Naive thymus-derived CD4-positive, alpha-beta T cell (primary cell): ENCODE measurements at regions not wholly inside any gene's neighbourhood (a gene's known extent, or its start where the extent isn't known, plus 50 kb on each side); places are given as distances from the start of the nearest gene placed in this dataset.

Source experiments
- ATAC-seq: fragments of 150-1000 bp; cut with Tn5 transposase; 2 replicates; pipeline ENCODE4 v1.10.0; 2021; ENCODE audit warnings: mild to moderate bottlenecking, moderate library complexity
- CTCF ChIA-PET: fragments of 350-600 bp; sonication (Branson Sonifier 250); formaldehyde crosslinking; loops from one replicate; lab custom pipeline; 2021; ENCODE audit warnings: antibody characterized with exemption; lab: Charles Lee
- POLR2A ChIA-PET: fragments of 350-600 bp; sonication (Branson Sonifier 250); formaldehyde crosslinking; loops from one replicate; lab custom pipeline; 2021; ENCODE audit warnings: antibody characterized with exemption, inconsistent platforms; lab: Charles Lee
- DNase-seq, 9 donors: peaks; one replicate each; pipeline versions ENCODE4 v3.0.0 to v3.0.0-alpha.2; 2020 to 2022; ENCODE audit warnings: mixed read lengths in 1 of 9
- H3K27ac ChIP-seq: one replicate; pipeline ENCODE4 v1.7.0; 2013; ENCODE audit warnings: mild to moderate bottlenecking, low read depth, low read length, moderate library complexity
- H3K27me3 ChIP-seq, 2 donors: one replicate each; pipeline ENCODE4 v1.7.0; 2013; ENCODE audit warnings: low read length in 2 of 2, mild to moderate bottlenecking in 2 of 2, moderate library complexity in 2 of 2; ENCODE audit not compliant: control insufficient read depth in 2 of 2, insufficient read depth in 2 of 2
- H3K36me3 ChIP-seq, 3 experiments: 1 replicate in 2 of 3; 2 replicates in 1 of 3; pipeline ENCODE4 v1.7.0; 2013; ENCODE audit warnings: low read length in 3 of 3, mild to moderate bottlenecking in 3 of 3, moderate library complexity in 1 of 3; ENCODE audit not compliant: insufficient read depth in 3 of 3, control insufficient read depth in 2 of 3
- H3K4me1 ChIP-seq, 2 donors: one replicate each; pipeline ENCODE4 v1.7.0; 2013; ENCODE audit warnings: low read length in 2 of 2, mild to moderate bottlenecking in 2 of 2, moderate library complexity in 1 of 2; ENCODE audit not compliant: control insufficient read depth in 2 of 2, insufficient read depth in 2 of 2
- H3K4me3 ChIP-seq: 2 replicates; pipeline ENCODE4 v1.7.0; 2013; ENCODE audit warnings: mild to moderate bottlenecking, low read length
- H3K9me3 ChIP-seq, 3 experiments: 1 replicate in 2 of 3; 2 replicates in 1 of 3; pipeline ENCODE4 v1.7.0; 2013; ENCODE audit warnings: low read length in 3 of 3; ENCODE audit not compliant: control insufficient read depth in 2 of 3
- H3K27ac Mint-ChIP-seq, 9 donors: one replicate each; pipeline ENCODE4 v1.8.0; 2020 to 2022; ENCODE audit warnings: mixed read lengths in 9 of 9, mild to moderate bottlenecking in 8 of 9, moderate library complexity in 5 of 9, inconsistent platforms in 2 of 9
- H3K27me3 Mint-ChIP-seq, 5 donors: one replicate each; pipeline ENCODE4 v1.8.0; 2021 to 2022; ENCODE audit warnings: mixed read lengths in 5 of 5, mild to moderate bottlenecking in 1 of 5
- H3K36me3 Mint-ChIP-seq, 5 donors: one replicate each; pipeline ENCODE4 v1.8.0; 2020 to 2022; ENCODE audit warnings: mixed read lengths in 5 of 5, mild to moderate bottlenecking in 3 of 5, inconsistent platforms in 1 of 5
- H3K4me1 Mint-ChIP-seq, 7 donors: one replicate each; pipeline ENCODE4 v1.8.0; 2020 to 2022; ENCODE audit warnings: mixed read lengths in 7 of 7, mild to moderate bottlenecking in 3 of 7, inconsistent platforms in 1 of 7
- H3K4me3 Mint-ChIP-seq, 10 donors: one replicate each; pipeline ENCODE4 v1.8.0; 2020 to 2022; ENCODE audit warnings: mild to moderate bottlenecking in 10 of 10, mixed read lengths in 10 of 10, moderate library complexity in 6 of 10, inconsistent platforms in 2 of 10
- H3K9me3 Mint-ChIP-seq, 11 donors: one replicate each; pipeline ENCODE4 v1.8.0; 2020 to 2022; ENCODE audit warnings: mixed read lengths in 11 of 11, mild to moderate bottlenecking in 4 of 11, inconsistent platforms in 1 of 11, moderate library complexity in 1 of 11
- intact Hi-C, 2 donors: fragments of 100-400 bp; cut with micrococcal nuclease; formaldehyde crosslinking; loops; one replicate each; pipeline ENCODE4 v1.15.1; 2023

DNA sequence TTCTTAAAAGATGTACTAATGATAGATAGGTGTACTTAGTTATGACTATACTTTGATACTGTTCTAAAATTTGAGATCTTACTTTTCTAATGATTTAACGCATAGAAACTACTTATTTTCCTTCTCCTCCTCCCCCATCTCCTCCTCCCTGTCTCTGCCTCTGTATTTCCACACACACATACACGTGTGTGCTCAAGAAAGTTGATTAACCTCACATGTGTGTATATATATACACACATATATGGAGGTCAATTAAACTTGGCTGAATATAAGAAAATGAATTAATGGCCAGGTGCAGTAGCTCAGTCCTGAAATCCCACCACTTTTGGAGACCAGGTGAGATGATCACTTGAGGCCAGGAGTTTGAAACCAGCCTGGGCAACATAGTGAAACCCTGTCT is 362.7 kb upstream of the SYT1 start:
- ATAC-seq (no peak), DNase-seq (no peak)
- Mint-ChIP-seq H3K4me1 (no peaks in the 10 kb centered on the region), H3K27me3 (no peaks in the 10 kb centered on the region), H3K4me3 (no peak overlapping the region), H3K9me3 (peaks cover 0 to 6% (median 2%) of the 10 kb centered on the region in 11 donors), H3K36me3 (no peaks in the 10 kb centered on the region), H3K27ac (no peak overlapping the region)
- ChIA-PET POLR2A (no interaction called here), CTCF (no interaction called here)
- no peak overlapping the region for H3K27ac ChIP-seq
- no peaks in the 10 kb centered on the region for H3K9me3 ChIP-seq
- no peak overlapping the region for H3K4me3 ChIP-seq
- H3K27me3 ChIP-seq, result no peaks in the 10 kb centered on the region
- no peaks in the 10 kb centered on the region for H3K36me3 ChIP-seq
- intact Hi-C loops, result no loop called here
- H3K4me1 ChIP-seq, result no peaks in the 10 kb centered on the region

DNA sequence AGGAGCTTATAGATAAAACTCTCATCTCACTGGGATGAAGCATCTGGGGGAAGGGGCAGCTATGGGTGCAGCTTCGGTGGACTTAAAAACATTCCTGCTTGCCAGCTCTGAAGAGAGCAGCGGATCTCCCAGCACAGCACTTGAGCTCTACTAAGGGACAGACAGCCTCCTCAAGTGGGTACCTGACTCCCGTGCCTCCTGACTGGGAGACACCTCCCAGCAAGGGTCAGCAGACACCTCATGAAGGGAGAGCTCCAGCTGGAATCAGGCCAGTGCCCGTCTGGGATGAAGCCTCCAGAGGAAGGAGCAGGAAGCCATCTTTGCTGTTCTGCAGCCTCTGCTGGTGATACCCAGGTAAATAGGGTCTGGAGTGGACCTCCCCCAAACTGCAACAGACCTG is 345.2 kb upstream of the SYT1 start:
- no peaks in the 10 kb centered on the region for H3K27me3 Mint-ChIP-seq
- H3K4me1 Mint-ChIP-seq, result no peaks in the 10 kb centered on the region
- no peaks in the 10 kb centered on the region for H3K27me3 ChIP-seq
- no peaks in the 10 kb centered on the region for H3K36me3 ChIP-seq
- CTCF ChIA-PET, result no interaction called here
- H3K9me3 ChIP-seq, result peaks cover 0 to 5% (median 0%) of the 10 kb centered on the region in 3 experiments
- H3K9me3 Mint-ChIP-seq, result peaks cover 3 to 33% (median 17%) of the 10 kb centered on the region in 11 donors
- no peak overlapping the region for H3K27ac ChIP-seq
- H3K4me3 Mint-ChIP-seq, result no peak overlapping the region
- H3K4me1 ChIP-seq, result no peaks in the 10 kb centered on the region
- ATAC-seq (no peak), DNase-seq (no peak)
- H3K36me3 Mint-ChIP-seq, result no peaks in the 10 kb centered on the region
- H3K27ac Mint-ChIP-seq, result no peak overlapping the region
- POLR2A ChIA-PET, result no interaction called here
- intact Hi-C loops, result no loop called here
- H3K4me3 ChIP-seq, result no peak overlapping the region

DNA sequence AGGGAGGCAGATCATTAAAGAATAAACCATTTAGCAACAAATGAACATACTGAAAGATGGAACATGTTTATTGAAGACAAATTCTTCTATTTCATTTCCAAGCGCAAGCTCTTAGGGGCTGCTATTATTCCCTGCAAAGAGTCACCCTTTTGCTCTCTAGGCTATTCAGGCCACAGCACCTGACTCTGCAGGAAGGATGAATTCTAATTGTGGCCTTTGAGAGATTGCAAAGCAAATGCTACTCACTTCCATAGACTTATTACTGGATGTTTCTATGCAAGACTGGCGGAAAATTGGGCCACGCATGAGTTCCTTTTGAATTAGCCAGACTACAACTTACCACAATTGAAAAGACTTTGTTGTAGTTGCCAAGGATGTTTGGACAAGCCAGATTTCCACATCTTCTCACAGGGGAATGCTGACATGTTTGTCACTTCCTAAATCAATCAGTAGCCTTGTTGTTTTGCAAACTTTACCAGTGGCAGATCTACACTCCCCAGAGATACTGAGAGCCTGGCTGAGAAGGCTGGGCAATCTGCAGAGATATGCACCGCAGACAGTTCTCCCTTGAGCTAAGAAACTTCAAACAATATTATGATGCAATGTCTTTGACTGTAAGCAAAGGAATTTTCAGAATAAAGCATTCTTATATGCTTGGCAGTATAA is 334.3 kb upstream of the SYT1 start:
- H3K27me3 Mint-ChIP-seq, result no peaks in the 10 kb centered on the region
- DNase-seq, result no peak
- H3K36me3 Mint-ChIP-seq, result no peaks in the 10 kb centered on the region
- H3K9me3 Mint-ChIP-seq, result peaks cover 0 to 8% (median 2%) of the 10 kb centered on the region in 11 donors
- Histone ChIP-seq H3K27ac (no peak overlapping the region), H3K9me3 (no peaks in the 10 kb centered on the region), H3K27me3 (no peaks in the 10 kb centered on the region), H3K36me3 (no peaks in the 10 kb centered on the region), H3K4me3 (no peak overlapping the region), H3K4me1 (no peaks in the 10 kb centered on the region)
- H3K4me1 Mint-ChIP-seq, result no peaks in the 10 kb centered on the region
- H3K27ac Mint-ChIP-seq, result no peak overlapping the region
- CTCF ChIA-PET, result no interaction called here
- intact Hi-C loops, result no loop called here
- H3K4me3 Mint-ChIP-seq, result no peak overlapping the region
- POLR2A ChIA-PET, result no interaction called here
- ATAC-seq, result no peak

DNA sequence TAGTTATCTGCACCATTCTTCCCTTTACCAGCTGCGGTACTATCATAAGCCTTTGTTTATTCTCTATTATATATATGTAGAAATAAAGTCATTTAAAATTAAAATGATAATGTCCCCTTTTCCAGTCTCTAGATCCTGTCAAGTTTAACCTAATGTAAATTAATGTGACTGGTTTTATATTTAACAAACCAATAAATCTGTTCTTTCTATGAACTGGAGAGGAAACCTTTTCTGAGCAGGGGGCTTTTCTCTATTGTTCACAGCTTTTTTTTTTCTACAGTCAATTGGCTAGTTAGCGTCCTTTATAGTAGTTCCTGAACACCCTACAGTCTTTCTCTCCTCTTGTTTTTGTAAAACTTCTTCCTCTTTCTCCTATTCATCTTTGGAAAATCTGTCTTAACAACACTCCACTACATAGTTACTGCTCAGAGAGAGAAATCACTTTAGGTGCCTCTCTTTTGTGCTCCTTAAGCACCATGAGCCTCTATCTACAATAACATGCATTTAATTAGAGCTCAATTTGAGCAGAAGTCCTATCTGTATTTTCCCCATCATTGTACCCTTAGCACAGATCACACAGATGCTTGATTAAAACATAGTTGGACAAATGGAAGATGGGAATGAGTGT is 332.6 kb upstream of the SYT1 start:
- ATAC-seq (no peak), DNase-seq (no peak)
- CTCF ChIA-PET, result no interaction called here
- Histone ChIP-seq H3K27me3 (no peaks in the 10 kb centered on the region), H3K27ac (no peak overlapping the region), H3K4me3 (no peak overlapping the region), H3K4me1 (no peaks in the 10 kb centered on the region), H3K9me3 (no peaks in the 10 kb centered on the region), H3K36me3 (no peaks in the 10 kb centered on the region)
- intact Hi-C loops, result no loop called here
- POLR2A ChIA-PET, result no interaction called here
- Mint-ChIP-seq H3K36me3 (no peaks in the 10 kb centered on the region), H3K9me3 (peaks cover 0 to 8% (median 3%) of the 10 kb centered on the region in 11 donors), H3K4me3 (no peak overlapping the region), H3K4me1 (no peaks in the 10 kb centered on the region), H3K27me3 (no peaks in the 10 kb centered on the region), H3K27ac (no peak overlapping the region)

DNA sequence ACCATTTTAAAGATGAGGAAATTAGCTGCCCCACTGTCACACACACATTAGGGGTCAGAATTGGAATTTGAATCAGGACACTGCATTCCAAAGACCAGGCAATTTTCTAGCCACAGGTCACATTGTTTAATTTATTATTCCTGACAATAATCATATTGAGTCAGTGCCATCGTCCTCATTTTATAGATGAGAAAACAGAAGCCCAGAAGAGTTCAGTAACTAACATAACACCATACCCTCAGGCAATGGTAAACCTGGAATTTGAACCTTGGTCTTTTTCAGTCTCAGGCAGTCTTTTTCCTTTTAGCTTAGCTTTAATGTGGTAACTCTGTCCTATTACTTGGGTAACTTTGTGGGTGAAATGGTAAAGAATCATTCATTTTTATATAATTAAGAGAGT is 330.3 kb upstream of the SYT1 start:
- H3K36me3 ChIP-seq, result no peaks in the 10 kb centered on the region
- Mint-ChIP-seq H3K36me3 (no peaks in the 10 kb centered on the region), H3K9me3 (peaks cover 0 to 9% (median 3%) of the 10 kb centered on the region in 11 donors), H3K27ac (no peak overlapping the region), H3K4me1 (no peaks in the 10 kb centered on the region), H3K4me3 (no peak overlapping the region), H3K27me3 (no peaks in the 10 kb centered on the region)
- H3K4me1 ChIP-seq, result no peaks in the 10 kb centered on the region
- ChIA-PET CTCF (no interaction called here), POLR2A (no interaction called here)
- DNase-seq (no peak), ATAC-seq (no peak)
- no peaks in the 10 kb centered on the region for H3K27me3 ChIP-seq
- intact Hi-C loops, result no loop called here
- H3K9me3 ChIP-seq, result no peaks in the 10 kb centered on the region
- no peak overlapping the region for H3K4me3 ChIP-seq
- no peak overlapping the region for H3K27ac ChIP-seq

DNA sequence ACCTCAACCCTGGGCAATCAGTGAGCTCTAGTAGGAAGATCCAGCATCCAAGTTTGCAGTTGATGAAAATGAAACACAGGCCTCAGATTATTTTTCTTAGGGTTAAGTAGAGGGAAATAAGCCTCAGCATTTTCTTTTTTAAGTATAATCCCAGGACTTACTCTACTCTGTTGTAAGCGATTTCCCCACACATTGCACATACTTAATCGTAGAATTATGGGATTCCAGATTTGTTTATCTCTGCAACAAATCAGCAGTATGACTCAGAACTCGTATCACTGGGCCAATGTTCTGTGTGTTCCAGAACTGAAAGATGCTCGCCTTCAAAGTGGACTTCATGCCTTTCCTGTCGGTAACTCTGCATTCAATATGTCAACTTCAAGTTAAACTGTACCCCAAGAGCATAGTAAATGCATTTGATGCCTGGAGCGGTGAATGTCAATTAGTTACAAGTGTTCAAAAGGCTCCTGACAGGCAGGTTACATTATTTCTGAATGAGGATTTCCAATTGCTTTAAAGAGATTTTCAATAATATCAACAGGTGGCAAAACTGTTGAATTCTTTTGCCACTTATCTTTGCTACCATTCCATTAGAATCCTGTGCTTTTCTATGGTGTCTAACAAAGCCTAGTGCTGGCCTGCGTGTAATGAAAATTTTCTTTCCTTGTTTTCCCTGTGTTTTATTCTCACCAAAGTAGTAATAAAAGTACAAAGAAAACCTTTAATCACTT is 323.8 kb upstream of the SYT1 start:
- Histone ChIP-seq H3K4me1 (no peaks in the 10 kb centered on the region), H3K27ac (no peak overlapping the region), H3K27me3 (no peaks in the 10 kb centered on the region), H3K4me3 (no peak overlapping the region), H3K9me3 (no peaks in the 10 kb centered on the region), H3K36me3 (no peaks in the 10 kb centered on the region)
- Mint-ChIP-seq H3K36me3 (no peaks in the 10 kb centered on the region), H3K4me1 (no peaks in the 10 kb centered on the region), H3K27ac (no peak overlapping the region), H3K9me3 (peaks cover 0 to 15% (median 0%) of the 10 kb centered on the region in 11 donors), H3K4me3 (no peak overlapping the region), H3K27me3 (no peaks in the 10 kb centered on the region)
- ChIA-PET POLR2A (no interaction called here), CTCF (no interaction called here)
- no peak for ATAC-seq
- DNase-seq, result no peak
- intact Hi-C loops, result no loop called here
